ENCODE measurements at regions not wholly inside any gene's neighbourhood (a gene's known extent, or its start where the extent isn't known, plus 50 kb on each side); places are given as distances from the start of the nearest gene placed in this dataset.

DNA sequence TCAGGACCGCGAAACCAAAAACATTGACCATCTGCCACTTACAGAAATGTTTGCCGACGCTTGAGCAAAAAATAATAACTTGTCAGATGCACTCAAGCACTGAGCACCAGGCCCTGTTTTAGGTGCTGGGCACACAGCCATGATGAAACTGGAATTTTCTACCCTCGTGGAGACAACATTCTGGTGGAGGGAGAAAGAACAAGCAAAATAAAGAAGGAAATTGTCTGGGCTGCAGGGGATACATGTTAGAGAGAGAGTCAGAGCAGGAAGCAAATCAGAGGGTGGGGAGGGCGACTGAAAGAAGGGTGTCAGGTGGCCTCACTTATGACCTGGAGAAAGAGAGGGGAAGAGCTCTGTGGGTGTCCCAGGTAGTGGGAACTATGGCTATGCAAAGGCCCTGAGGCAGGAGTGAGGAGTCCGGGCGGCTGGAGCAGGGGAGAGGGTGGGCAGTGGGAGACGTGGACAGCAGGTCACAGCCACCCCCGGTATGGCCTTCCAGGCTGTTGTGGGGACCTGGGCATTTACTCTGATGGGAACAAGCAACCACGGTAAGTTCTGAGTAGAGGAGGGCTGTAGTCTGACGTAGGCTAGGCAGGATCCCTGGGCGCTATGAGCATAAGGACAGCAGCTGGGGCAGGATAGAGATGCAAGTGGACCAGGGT, 78.8 kb downstream of the MYEOV start:
- H3K27me3 ChIP-seq (replicated peaks in 1 of 7), result no peaks in the 10 kb centered on the region
- TF ChIP-seq POLR2AphosphoS5 (IDR thresholded peaks at IDR 0.05), result no peak
- TF ChIP-seq, protein P1, sequence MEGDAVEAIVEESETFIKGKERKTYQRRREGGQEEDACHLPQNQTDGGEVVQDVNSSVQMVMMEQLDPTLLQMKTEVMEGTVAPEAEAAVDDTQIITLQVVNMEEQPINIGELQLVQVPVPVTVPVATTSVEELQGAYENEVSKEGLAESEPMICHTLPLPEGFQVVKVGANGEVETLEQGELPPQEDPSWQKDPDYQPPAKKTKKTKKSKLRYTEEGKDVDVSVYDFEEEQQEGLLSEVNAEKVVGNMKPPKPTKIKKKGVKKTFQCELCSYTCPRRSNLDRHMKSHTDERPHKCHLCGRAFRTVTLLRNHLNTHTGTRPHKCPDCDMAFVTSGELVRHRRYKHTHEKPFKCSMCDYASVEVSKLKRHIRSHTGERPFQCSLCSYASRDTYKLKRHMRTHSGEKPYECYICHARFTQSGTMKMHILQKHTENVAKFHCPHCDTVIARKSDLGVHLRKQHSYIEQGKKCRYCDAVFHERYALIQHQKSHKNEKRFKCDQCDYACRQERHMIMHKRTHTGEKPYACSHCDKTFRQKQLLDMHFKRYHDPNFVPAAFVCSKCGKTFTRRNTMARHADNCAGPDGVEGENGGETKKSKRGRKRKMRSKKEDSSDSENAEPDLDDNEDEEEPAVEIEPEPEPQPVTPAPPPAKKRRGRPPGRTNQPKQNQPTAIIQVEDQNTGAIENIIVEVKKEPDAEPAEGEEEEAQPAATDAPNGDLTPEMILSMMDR (IDR thresholded peaks at IDR 0.05 in 8 of 11, conservative IDR thresholded peaks at IDR 0.05 in 3 of 11), result no peak
- TF ChIP-seq POLR2A (IDR thresholded peaks at IDR 0.05), result no peak
- peaks cover 0 to 8% (median 0%) of the 10 kb centered on the region in 8 donors for H3K9me3 ChIP-seq
- no peak overlapping the region for H3K27ac ChIP-seq
- H3K4me3 ChIP-seq, result no peak overlapping the region
- intact Hi-C loops (cut with DNase I; ENCODE audit: low total_unique reads), result no loop called here
- peak; percentile 47 for DNase-seq
- H3K36me3 ChIP-seq, result no peaks in the 10 kb centered on the region
- 90 to 97% (median 91%) methylated on average over 13 of the region's 13 CpGs for WGBS, 5 donors
- H3K4me1 ChIP-seq, result peaks cover 0 to 27% (median 20%) of the 10 kb centered on the region in 6 donors

DNA sequence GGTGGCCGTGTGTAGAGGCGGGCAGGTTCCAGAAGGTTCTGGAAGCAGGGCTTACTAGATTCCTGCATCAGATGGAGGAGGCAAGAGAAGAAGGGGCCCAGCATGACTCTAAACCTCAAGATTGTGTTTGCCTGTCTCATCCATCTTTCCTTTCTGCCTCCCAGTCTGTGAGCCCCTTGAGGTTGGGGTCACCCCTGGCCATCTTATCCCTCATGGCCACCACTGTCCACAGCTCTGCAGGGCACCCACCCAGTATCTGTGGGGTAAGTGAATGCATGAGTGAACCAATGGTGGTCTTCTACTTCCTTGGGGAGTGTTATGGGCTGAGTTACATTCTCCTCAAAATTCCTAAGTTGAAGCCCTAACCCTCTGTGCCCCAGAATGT, 79.3 kb downstream of the MYEOV start:
- peaks cover 0 to 8% (median 0%) of the 10 kb centered on the region in 8 donors for H3K9me3 ChIP-seq
- H3K27me3 ChIP-seq (replicated peaks in 1 of 7), result no peaks in the 10 kb centered on the region
- WGBS, 5 donors, result 84 to 100% (median 90%) methylated on average over 2 of the region's 2 CpGs
- no peak overlapping the region for H3K27ac ChIP-seq
- no peak for TF ChIP-seq POLR2AphosphoS5 (IDR thresholded peaks at IDR 0.05)
- TF ChIP-seq, protein P1 (IDR thresholded peaks at IDR 0.05 in 8 of 11, conservative IDR thresholded peaks at IDR 0.05 in 3 of 11), result no peak
- TF ChIP-seq POLR2A (IDR thresholded peaks at IDR 0.05), result no peak
- H3K4me1 ChIP-seq, result peaks cover 0 to 27% (median 20%) of the 10 kb centered on the region in 6 donors
- H3K4me3 ChIP-seq, result no peak overlapping the region
- H3K36me3 ChIP-seq, result no peaks in the 10 kb centered on the region
- DNase-seq, result no peak
- intact Hi-C loops (cut with DNase I; ENCODE audit: low total_unique reads), result no loop called here

DNA sequence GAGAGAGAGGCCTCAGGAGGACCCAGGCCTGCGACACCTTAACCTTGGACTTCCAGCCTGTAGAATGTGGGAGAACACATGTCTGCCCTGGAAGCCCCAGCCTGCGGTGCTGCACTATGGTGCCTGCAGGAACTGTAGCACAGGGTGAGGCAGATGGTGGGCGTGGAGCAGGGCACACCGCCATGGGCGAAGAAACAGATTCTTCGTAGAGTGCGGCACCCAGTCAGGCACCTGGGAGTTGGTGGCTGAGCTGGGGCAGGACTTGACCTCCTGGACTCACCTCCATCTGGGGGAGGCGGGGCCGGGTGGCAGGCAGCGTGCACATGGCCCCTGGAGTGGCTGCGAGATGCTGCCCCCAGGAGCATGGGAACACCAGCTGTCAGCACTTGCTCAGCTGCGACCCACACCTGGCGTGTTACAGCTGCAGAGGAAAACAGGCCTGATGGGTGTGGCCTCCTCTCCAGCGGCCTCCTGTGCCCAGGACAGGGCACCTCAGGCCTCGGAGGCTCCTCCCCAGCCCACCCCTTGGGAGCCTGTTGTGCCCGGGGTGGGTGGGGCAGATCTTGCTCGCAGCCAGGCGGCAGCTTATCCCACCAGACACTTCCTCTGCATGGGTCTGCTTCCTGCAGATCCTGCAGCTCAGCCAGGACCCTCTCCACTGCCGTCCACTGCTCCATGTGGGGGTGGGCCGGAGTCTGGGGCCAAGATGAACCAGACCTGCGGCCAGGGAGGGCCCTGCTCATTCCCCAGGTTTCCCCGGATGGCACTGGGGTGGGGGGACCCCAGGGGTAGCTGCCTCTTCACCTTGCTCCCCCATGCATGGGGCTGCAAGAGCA, 80.4 kb downstream of the MYEOV start:
- H3K27ac ChIP-seq, result no peak overlapping the region
- H3K9me3 ChIP-seq, result peaks cover 0 to 4% (median 0%) of the 10 kb centered on the region in 8 donors
- TF ChIP-seq POLR2AphosphoS5 (IDR thresholded peaks at IDR 0.05), result peak in 2 of 3 donors; percentile 27 to 34
- TF ChIP-seq, protein P1 (IDR thresholded peaks at IDR 0.05 in 8 of 11, conservative IDR thresholded peaks at IDR 0.05 in 3 of 11), result no peak
- intact Hi-C loops (cut with DNase I; ENCODE audit: low total_unique reads), result no loop called here
- no peak overlapping the region for H3K4me3 ChIP-seq
- no peaks in the 10 kb centered on the region for H3K36me3 ChIP-seq
- WGBS, 5 donors, result 50 to 82% (median 54%) methylated on average over 13 to 22 of the region's 22 CpGs
- no peaks in the 10 kb centered on the region for H3K27me3 ChIP-seq (replicated peaks in 1 of 7)
- peaks cover 0 to 27% (median 20%) of the 10 kb centered on the region in 6 donors for H3K4me1 ChIP-seq
- peak; percentile 68 for DNase-seq

DNA sequence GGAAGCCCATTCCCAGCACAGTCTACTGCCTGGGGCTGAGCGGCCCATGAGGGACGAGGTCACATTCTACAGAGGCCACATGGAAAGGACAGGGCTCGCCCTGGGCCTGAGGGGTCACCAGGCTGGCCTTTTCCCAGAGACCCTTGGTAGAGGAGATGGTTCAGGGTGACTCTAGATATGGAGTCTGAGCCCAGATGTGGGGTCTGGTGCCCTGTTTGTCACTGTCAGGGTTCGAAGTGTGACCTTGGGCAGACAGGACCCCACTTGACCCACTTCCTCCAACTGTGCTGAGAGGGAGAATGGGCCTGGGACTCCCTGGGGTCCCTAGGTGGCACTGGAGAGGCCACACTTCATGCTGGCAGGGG, 81.0 kb downstream of the MYEOV start:
- Histone ChIP-seq H3K9me3 (no peaks in the 10 kb centered on the region), H3K27me3 (replicated peaks in 1 of 7) (no peaks in the 10 kb centered on the region), H3K36me3 (no peaks in the 10 kb centered on the region), H3K27ac (no peak overlapping the region), H3K4me1 (peaks cover 0 to 27% (median 20%) of the 10 kb centered on the region in 6 donors), H3K4me3 (no peak overlapping the region)
- DNase-seq, result no peak
- intact Hi-C loops (cut with DNase I; ENCODE audit: low total_unique reads), result no loop called here
- WGBS, 5 donors, result 71 to 90% (median 79%) methylated on average over 3 to 4 of the region's 4 CpGs
- TF ChIP-seq, protein P1 (IDR thresholded peaks at IDR 0.05 in 8 of 11, conservative IDR thresholded peaks at IDR 0.05 in 3 of 11), result no peak
- TF ChIP-seq POLR2AphosphoS5 (IDR thresholded peaks at IDR 0.05), result no peak
- no peak for TF ChIP-seq POLR2A (IDR thresholded peaks at IDR 0.05)

All from spleen (tissue), 11 donors.